K562 (cell line): ENCODE measurements at regions not wholly inside any gene's neighbourhood (a gene's known extent, or its start where the extent isn't known, plus 50 kb on each side); places are given as distances from the start of the nearest gene placed in this dataset.

Source experiments
- BCL6 ChIP-seq: fragments of 250-450 bp; sonication (Bioruptor Pico); IDR thresholded peaks from 2 replicates; pipeline ENCODE4 v1.4.0; 2020
- CAMTA2 ChIP-seq: fragments of 250-450 bp; sonication (Bioruptor Pico); conservative IDR thresholded peaks from 2 replicates; pipeline ENCODE4 v1.5.1; 2022
- CEBPG ChIP-seq, 3 experiments: fragments of 200-800 bp in 1 of 3; sonication (Bioruptor generic) in 1 of 3; sonication (generic) in 1 of 3; formaldehyde crosslinking in 1 of 3; IDR thresholded peaks in 2 of 3; conservative IDR thresholded peaks in 1 of 3; 2 replicates each; pipeline versions ENCODE4 v1.6.1 to v1.8.0; 2016 to 2022; ENCODE audit warnings: missing compliant biosample characterization in 2 of 3, missing genetic modification characterization in 2 of 3, mild to moderate bottlenecking in 1 of 3, missing genetic modification reagents in 1 of 3
- ELK3 ChIP-seq: fragments of 450-650 bp; formaldehyde crosslinking; IDR thresholded peaks from 2 replicates; pipeline ENCODE4 v1.4.0; 2020; ENCODE audit warnings: mild to moderate bottlenecking
- HMG20B ChIP-seq: fragments of 250-450 bp; sonication (Bioruptor Pico); IDR thresholded peaks from 2 replicates; pipeline ENCODE4 v1.5.0; 2021; ENCODE audit warnings: mild to moderate bottlenecking
- HNRNPLL ChIP-seq: fragments of 200-400 bp; formaldehyde crosslinking; IDR thresholded peaks from 2 replicates; pipeline ENCODE4 v1.6.1; 2017; ENCODE audit warnings: low read length, low read depth, mild to moderate bottlenecking; ENCODE audit not compliant: poor library complexity, severe bottlenecking
- KLF16 ChIP-seq: IDR thresholded peaks from 2 replicates; pipeline ENCODE4 v1.6.1; 2016; ENCODE audit warnings: antibody characterized with exemption
- MAFG ChIP-seq: fragments of 450-650 bp; conservative IDR thresholded peaks from 2 replicates; pipeline ENCODE4 v1.6.1; 2016; ENCODE audit warnings: missing genetic modification characterization, missing compliant biosample characterization
- MCM5 ChIP-seq: fragments of 450-650 bp; IDR thresholded peaks from 2 replicates; pipeline ENCODE4 v1.6.1; 2016; ENCODE audit warnings: low read depth
- NCOA1 ChIP-seq: fragments of 450-650 bp; IDR thresholded peaks from 2 replicates; pipeline ENCODE4 v1.6.1; 2016; ENCODE audit warnings: low read depth
- NCOA6 ChIP-seq: fragments of 450-650 bp; IDR thresholded peaks from 2 replicates; pipeline ENCODE4 v1.6.1; 2017; ENCODE audit warnings: mild to moderate bottlenecking
- NR0B1 ChIP-seq: fragments of 450-650 bp; IDR thresholded peaks from one replicate; pipeline ENCODE4 v1.6.1; 2018; ENCODE audit warnings: mild to moderate bottlenecking, moderate library complexity; ENCODE audit not compliant: partially characterized antibody
- POLR2G ChIP-seq: fragments of 200-400 bp; formaldehyde crosslinking; IDR thresholded peaks from 2 replicates; pipeline ENCODE4 v1.6.1; 2017; ENCODE audit warnings: low read depth, mild to moderate bottlenecking, antibody characterized with exemption, low read length, moderate library complexity
- RBM15 ChIP-seq: fragments of 200-400 bp; formaldehyde crosslinking; IDR thresholded peaks from 2 replicates; pipeline ENCODE4 v1.6.1; 2018; ENCODE audit warnings: mild to moderate bottlenecking, low read length, moderate library complexity; ENCODE audit not compliant: insufficient read depth
- SNAPC5 ChIP-seq: fragments of 250-450 bp; sonication (Bioruptor Pico); IDR thresholded peaks from 2 replicates; pipeline ENCODE4 v1.8.0; 2021; ENCODE audit warnings: moderate library complexity, mild to moderate bottlenecking, inconsistent platforms
- TFE3 ChIP-seq: fragments of 450-650 bp; formaldehyde crosslinking; IDR thresholded peaks from 2 replicates; pipeline ENCODE4 v1.4.0; 2020; ENCODE audit warnings: mild to moderate bottlenecking, mixed read lengths
- THRA ChIP-seq: fragments of 450-650 bp; IDR thresholded peaks from 2 replicates; pipeline ENCODE4 v1.6.1; 2017; ENCODE audit warnings: mild to moderate bottlenecking, moderate library complexity
- TSHZ1 ChIP-seq: fragments of 250-450 bp; sonication (Bioruptor Pico); IDR thresholded peaks from 2 replicates; pipeline ENCODE4 v1.4.0; 2020; ENCODE audit warnings: mild to moderate bottlenecking, moderate library complexity
- ZNF124 ChIP-seq: sonication (generic); formaldehyde crosslinking; IDR thresholded peaks from 2 replicates; pipeline ENCODE4 v1.8.1; 2022; ENCODE audit warnings: missing genetic modification reagents

- no peak for TF ChIP-seq RBM15
- TF ChIP-seq HMG20B (CRISPR knock-in tag), result no peak
- peak; percentile 47; the same call in 1 of the 2 replicates for TF ChIP-seq CEBPG (CRISPR knock-in tag; IDR thresholded peaks at IDR 0.05)
- TF ChIP-seq CEBPG (tag; conservative IDR thresholded peaks at IDR 0.05 in 1 of 2, IDR thresholded peaks at IDR 0.05 in 1 of 2), result peak; percentile 82 to 94
- TF ChIP-seq CAMTA2 (CRISPR knock-in tag), result no peak
- no peak for TF ChIP-seq ZNF124 (CRISPR knock-in tag)
- TF ChIP-seq NCOA1, result no peak
- TF ChIP-seq BCL6 (CRISPR knock-in tag), result no peak
- no peak for TF ChIP-seq POLR2G
- no peak for TF ChIP-seq TFE3 (CRISPR knock-in tag)
- TF ChIP-seq THRA, result no peak
- no peak for TF ChIP-seq KLF16
- no peak for TF ChIP-seq NCOA6
- TF ChIP-seq ELK3 (CRISPR knock-in tag), result no peak
- no peak for TF ChIP-seq HNRNPLL
- no peak for TF ChIP-seq MCM5
- no peak for TF ChIP-seq TSHZ1
- no peak for TF ChIP-seq MAFG
- no peak for TF ChIP-seq NR0B1
- no peak for TF ChIP-seq SNAPC5 (CRISPR knock-in tag)
Measured at GRCh38 chr15:31435261-31435911, 108.8 kb downstream of the KLF13 start (continued).
